GM19239 (cell line): ENCODE measurements at regions not wholly inside any gene's neighbourhood (a gene's known extent, or its start where the extent isn't known, plus 50 kb on each side); places are given as distances from the start of the nearest gene placed in this dataset.

Experiments used
- DNase-seq: peaks from one replicate; pipeline ENCODE4 v3.0.0; 2011; ENCODE audit warnings: low spot score; ENCODE audit not compliant: insufficient read length
- FAIRE-seq: peaks from 2 replicates; lab custom pipeline; 2011; peaks lifted over from hg19 to GRCh38; lab: Jason Lieb, UNC

- DNase-seq (no peak), FAIRE-seq (no peak)
These were observed 133.2 kb upstream of the SSTR4 start for GRCh38 chr20:22901921-22902320.

DNA sequence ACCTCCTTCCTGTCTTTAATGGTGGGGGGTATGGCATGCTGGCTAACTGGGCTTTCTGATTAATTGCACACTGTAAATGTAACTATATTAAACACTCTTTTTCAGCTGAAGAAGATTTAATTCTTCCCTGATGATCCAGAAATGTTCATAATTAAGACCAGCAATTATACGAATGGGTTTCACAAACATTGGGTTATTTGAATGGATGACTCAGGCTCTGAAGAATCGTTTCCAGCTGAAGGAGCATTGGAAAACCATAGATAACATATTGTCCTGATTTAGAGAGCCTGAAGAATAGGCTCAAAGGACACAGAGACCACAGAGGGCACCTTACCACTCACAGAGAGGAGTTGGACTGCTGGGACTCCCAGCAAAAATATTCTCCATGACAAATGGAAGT lies 130.7 kb upstream of the SSTR4 start:
- DNase-seq = no peak

DNA sequence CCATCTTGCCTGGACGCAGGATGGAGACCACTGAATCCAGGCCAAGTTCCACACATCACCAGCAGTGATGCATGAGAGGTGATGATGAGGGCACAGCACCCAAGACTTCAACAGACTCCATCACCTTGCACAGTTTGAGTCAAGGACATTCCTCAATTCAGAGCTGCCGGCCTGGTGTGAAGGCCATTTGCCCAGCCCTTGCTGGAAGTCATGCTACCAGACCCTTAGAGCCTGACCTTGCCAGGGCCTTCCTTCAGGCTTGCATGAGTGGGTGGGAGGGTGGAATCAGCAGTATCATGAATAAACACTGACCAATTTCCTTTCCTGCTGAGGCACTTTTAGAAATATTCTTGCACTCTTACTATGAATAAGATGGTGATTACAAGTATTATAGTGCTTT lies 130.2 kb upstream of the SSTR4 start:
- FAIRE-seq (no peak), DNase-seq (no peak)

More for the DNA sequence above, 130.7 kb upstream of the SSTR4 start:
- FAIRE-seq = no peak

GRCh38 chr20:22905658-22906057 lies 129.5 kb upstream of the SSTR4 start:
- FAIRE-seq = no peak

DNA sequence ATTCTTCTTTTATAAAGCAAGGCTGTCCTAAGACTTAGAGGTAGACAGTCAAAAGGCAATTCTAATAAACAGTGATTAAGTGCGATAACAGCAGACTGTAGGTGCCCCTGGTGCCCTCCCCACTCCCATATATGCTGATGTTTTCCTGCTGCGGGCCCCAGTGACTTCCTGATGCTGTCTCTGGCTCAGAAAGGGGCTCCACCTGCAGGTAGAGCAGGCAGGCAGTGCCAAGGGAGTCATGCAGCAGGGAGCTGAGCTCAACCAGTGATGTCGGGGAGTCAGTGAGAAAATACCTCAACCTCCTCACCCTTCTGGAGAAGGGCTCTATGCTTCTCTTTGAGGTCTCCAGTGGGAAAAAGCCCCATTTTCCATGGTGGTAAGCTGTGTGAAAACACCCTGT lies 126.7 kb upstream of the SSTR4 start:
- FAIRE-seq = no peak

More at GRCh38 chr20:22905658-22906057, 129.5 kb upstream of the SSTR4 start:
- no peak for DNase-seq

GRCh38 chr20:22908944-22909343 lies 126.2 kb upstream of the SSTR4 start:
- DNase-seq = no peak
- no peak for FAIRE-seq

More for the DNA sequence above, 126.7 kb upstream of the SSTR4 start:
- DNase-seq = no peak

DNA sequence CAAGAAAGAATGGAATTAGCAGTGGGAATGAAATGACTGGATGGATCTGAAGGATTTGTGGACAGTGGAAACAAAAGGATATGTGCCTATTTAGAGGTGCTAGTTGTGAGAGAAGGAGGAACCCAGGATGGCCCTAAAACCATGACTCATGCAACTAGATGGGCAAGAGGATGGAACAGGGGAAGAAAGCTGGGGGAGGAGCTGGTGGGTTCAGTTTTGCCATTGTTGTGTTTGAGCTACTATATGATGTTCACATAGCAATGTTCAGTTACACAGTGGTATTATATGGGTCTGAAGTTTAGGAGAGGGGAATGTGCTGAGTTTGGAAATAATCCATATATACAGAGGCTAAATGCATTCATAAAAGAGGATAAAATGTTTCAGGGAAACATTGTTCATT lies 125.7 kb upstream of the SSTR4 start:
- no peak for DNase-seq
- no peak for FAIRE-seq

GRCh38 chr20:22910287-22910852 lies 124.7 kb upstream of the SSTR4 start:
- no peak for FAIRE-seq
- DNase-seq = no peak

DNA sequence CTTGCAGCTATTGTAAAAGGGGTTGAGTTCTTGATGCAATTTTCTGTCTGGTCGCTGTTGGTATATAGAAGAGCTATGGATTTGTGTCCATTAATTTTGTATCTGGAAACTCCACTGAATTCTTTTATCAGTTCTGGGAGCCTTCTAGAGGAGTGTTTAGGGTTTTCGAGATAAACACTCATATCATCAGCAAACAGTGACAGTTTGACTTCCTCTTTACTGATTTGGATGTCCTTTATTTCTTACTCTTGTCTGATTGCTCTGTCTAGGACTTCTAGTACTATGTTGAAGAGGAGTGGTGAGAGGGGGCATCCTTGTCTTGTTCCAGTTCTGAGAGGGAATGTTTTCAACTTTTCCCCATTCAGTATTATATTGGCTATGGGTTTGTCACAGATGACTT lies 120.8 kb upstream of the SSTR4 start:
- DNase-seq (no peak), FAIRE-seq (no peak)

GRCh38 chr20:22915512-22915911 lies 119.6 kb upstream of the SSTR4 start:
- DNase-seq = no peak
- no peak for FAIRE-seq

DNA sequence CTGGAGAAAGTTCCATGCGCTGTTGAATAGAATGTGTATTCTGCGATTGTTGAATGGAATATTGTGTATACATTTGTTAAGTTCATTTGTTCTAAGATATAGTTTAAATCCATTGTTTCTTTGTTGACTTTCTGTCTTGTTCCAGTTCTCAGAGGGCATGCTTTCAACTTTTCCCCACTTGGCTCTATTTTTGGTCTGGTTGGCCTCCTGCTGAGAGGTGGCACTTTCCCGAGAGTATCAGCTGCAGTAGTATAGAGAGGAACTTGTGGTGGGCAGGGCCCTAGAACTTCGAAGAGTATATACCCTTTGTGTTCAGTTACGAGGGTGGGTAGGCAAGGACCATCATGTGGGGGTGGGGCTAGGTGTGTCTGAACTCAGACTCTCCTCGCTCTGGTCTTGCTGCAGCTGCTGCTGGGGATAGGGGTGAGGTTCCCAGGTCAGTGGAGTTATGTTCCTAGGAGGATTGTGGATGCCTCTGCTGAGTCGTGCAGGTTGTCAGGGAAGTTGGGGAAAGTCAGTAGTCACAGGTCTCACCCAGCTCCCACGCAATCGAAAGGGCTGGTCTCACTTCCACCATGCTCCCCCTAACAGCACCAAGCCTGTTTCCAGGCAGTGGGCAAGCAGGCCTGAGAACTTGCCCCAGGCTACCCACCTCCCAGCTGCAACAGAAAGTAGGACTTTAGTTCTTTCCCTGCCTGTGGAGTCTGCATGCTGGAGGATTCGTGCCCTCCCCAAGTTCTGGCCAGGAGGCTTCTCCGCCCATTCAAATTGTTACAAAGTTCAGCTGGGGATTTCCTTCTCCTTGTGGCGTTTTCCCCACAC lies 118.9 kb upstream of the SSTR4 start:
- FAIRE-seq (no peak), DNase-seq (no peak)

GRCh38 chr20:22918286-22918983 lies 116.7 kb upstream of the SSTR4 start:
- DNase-seq = no peak
- FAIRE-seq = no peak

- FAIRE-seq = no peak
- DNase-seq = no peak
These were observed 114.2 kb upstream of the SSTR4 start for GRCh38 chr20:22920898-22921297.

- DNase-seq = no peak
- no peak for FAIRE-seq
These were observed 113.3 kb upstream of the SSTR4 start for GRCh38 chr20:22921595-22922421.

GRCh38 chr20:22922987-22923386 lies 112.1 kb upstream of the SSTR4 start:
- DNase-seq (no peak), FAIRE-seq (no peak)

GRCh38 chr20:22924046-22924737 lies 110.9 kb upstream of the SSTR4 start:
- DNase-seq = no peak
- FAIRE-seq = no peak

DNA sequence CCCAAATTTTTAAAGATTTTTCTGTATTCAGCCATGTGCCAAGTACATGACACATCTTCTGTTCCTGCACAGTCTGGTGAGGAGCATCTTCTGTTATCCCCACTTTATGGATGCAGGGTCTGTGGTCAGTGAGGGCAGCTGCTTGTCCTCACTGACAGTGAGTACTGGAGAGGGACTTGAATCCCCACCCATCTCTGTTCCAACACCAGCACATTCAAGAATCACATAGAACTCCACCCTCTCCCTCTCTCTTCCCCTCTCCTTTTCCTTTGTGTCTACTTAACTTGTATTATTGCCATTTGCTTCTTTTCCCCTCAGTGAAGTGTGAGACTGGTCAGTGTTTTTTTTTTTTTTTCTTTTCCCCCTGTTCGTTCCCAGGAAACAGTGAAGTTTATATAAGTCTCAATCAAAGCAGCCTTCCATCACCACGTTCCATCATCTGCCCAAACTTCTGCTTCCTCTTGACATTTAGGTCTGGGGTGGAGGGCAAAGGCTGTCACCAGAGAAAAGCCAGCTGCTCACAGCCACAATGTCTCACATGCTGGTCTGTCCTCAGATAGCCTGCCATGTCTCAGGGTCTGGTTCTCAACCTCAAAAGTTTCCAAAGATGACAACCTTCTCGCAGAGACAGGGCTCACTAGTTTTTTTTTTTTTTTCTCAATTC lies 110.0 kb upstream of the SSTR4 start:
- DNase-seq = no peak

GRCh38 chr20:22925613-22925983 lies 109.5 kb upstream of the SSTR4 start:
- FAIRE-seq (no peak), DNase-seq (no peak)

More for the DNA sequence above, 110.0 kb upstream of the SSTR4 start:
- no peak for FAIRE-seq

GRCh38 chr20:22927537-22927936 lies 107.6 kb upstream of the SSTR4 start:
- no peak for DNase-seq

More at GRCh38 chr20:22927537-22927936, 107.6 kb upstream of the SSTR4 start:
- no peak for FAIRE-seq
